OCI-LY3 (cell line): ENCODE measurements at regions not wholly inside any gene's neighbourhood (a gene's known extent, or its start where the extent isn't known, plus 50 kb on each side); places are given as distances from the start of the nearest gene placed in this dataset.

Experiments
- CTCF ChIP-seq: fragments of 200-600, 300-600 bp; sonication (generic); IDR thresholded peaks from 2 replicates; pipeline ENCODE4 v1.5.1; 2014; ENCODE audit warnings: antibody characterized with exemption, low read length, low read depth
- EZH2phosphoT487 ChIP-seq: fragments of 200-600 bp; shearing (Covaris generic); IDR thresholded peaks from 2 replicates; pipeline ENCODE4 v1.6.1; 2018; ENCODE audit warnings: antibody characterized with exemption, mixed run types, low read depth

GRCh38 chr10:8449909-8450308 is 395.4 kb downstream of the GATA3 start:
- TF ChIP-seq CTCF: no peak
- no peak for TF ChIP-seq EZH2phosphoT487
